Suppressor macrophage treated with lipopolysaccharide for 4 hours (primary cell): ENCODE measurements at regions not wholly inside any gene's neighbourhood (a gene's known extent, or its start where the extent isn't known, plus 50 kb on each side); places are given as distances from the start of the nearest gene placed in this dataset.

Source experiments
- DNase-seq: peaks from one replicate; pipeline ENCODE4 v3.0.0-alpha.2; 2020

GRCh38 chr18:46297124-46297523, 192.9 kb downstream of the HAUS1 start:
- no peak for DNase-seq

GRCh38 chr18:46297621-46298020, 193.4 kb downstream of the HAUS1 start:
- DNase-seq, result no peak

- DNase-seq, result no peak
Observed at GRCh38 chr18:46298511-46298910, 194.3 kb downstream of the HAUS1 start.

GRCh38 chr18:46299465-46300008, 195.4 kb downstream of the HAUS1 start:
- no peak for DNase-seq

GRCh38 chr18:46301081-46301480, 196.9 kb downstream of the HAUS1 start:
- DNase-seq, result no peak

- no peak for DNase-seq
Observed at GRCh38 chr18:46301571-46301970, 197.4 kb downstream of the HAUS1 start.

GRCh38 chr18:46302528-46303485, 198.6 kb downstream of the HAUS1 start:
- DNase-seq, result no peak

GRCh38 chr18:46310258-46310657, 206.1 kb downstream of the HAUS1 start:
- DNase-seq, result no peak

- DNase-seq, result no peak
Observed at GRCh38 chr18:46310675-46311345, 206.6 kb downstream of the HAUS1 start.

- DNase-seq, result no peak
Observed at GRCh38 chr18:46311491-46311890, 207.3 kb downstream of the HAUS1 start.

GRCh38 chr18:46312221-46312620, 208.0 kb downstream of the HAUS1 start:
- DNase-seq, result no peak

- no peak for DNase-seq
Observed at GRCh38 chr18:46313521-46313920, 209.3 kb downstream of the HAUS1 start.

GRCh38 chr18:46314011-46314410, 209.8 kb downstream of the HAUS1 start:
- DNase-seq, result no peak

GRCh38 chr18:46315161-46315560, 211.0 kb downstream of the HAUS1 start:
- DNase-seq, result no peak

GRCh38 chr18:46318356-46318755, 214.2 kb downstream of the HAUS1 start:
- no peak for DNase-seq

GRCh38 chr18:46319783-46320182, 215.6 kb downstream of the HAUS1 start:
- no peak for DNase-seq

GRCh38 chr18:46320297-46320696, 216.1 kb downstream of the HAUS1 start:
- no peak for DNase-seq

- no peak for DNase-seq
Observed at GRCh38 chr18:46320928-46321711, 216.9 kb downstream of the HAUS1 start.

- DNase-seq, result no peak
Observed at GRCh38 chr18:46321955-46322354, 217.8 kb downstream of the HAUS1 start.

GRCh38 chr18:46322411-46322891, 218.3 kb downstream of the HAUS1 start:
- no peak for DNase-seq

- DNase-seq, result no peak
Observed at GRCh38 chr18:46322941-46323340, 218.8 kb downstream of the HAUS1 start.

- peak; percentile 70 for DNase-seq
Observed at GRCh38 chr18:46324087-46324955, 220.1 kb downstream of the HAUS1 start.
